Astrocyte (in vitro differentiated cells and primary cell): ENCODE measurements at regions not wholly inside any gene's neighbourhood (a gene's known extent, or its start where the extent isn't known, plus 50 kb on each side); places are given as distances from the start of the nearest gene placed in this dataset.

ENCODE experiments used
- EZH2 ChIP-seq: IDR thresholded peaks from 2 replicates; pipeline ENCODE4 v1.6.1; 2012; ENCODE audit warnings: mild to moderate bottlenecking, low read length, inconsistent platforms; ENCODE audit not compliant: insufficient read depth
- TF ChIP-seq, protein P1 (sequence below): IDR thresholded peaks from 2 replicates; pipeline ENCODE4 v1.5.1; 2011; ENCODE audit warnings: low read depth, mild to moderate bottlenecking, inconsistent platforms, low read length, moderate library complexity; ENCODE audit not compliant: insufficient read depth

DNA sequence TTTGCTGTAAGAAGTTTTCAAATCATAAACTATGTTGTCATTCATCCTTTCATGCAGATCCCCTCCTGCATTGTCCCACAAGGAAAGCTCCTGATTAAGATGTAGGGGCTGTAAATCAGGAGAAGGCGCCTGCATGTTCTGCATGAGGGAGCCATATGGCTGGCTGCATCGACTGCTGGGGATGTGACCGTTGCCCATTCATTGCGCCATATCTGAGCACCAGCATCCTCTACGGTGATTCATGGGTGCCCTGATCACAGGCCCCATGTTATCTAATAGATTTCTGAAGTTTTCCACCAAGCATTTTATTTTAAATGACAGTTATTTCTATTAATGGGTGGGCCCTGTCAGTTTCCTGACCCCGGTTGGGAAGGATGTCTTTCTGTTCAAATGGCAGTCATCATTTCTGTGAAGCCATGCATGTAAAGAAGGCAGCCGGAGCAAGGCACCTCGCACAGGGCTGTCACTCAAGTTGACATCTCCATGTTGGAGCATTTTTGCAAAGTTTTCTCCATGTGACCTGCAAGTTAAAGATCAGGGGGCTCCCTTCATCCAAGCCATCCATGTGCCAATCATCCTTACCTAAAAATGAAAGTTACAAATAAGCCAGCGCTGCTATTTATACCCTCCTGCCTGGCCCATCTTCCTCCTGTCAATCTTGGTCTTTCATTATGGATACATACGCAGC is 128.8 kb downstream of the TEX36 start:
- TF ChIP-seq, protein P1, sequence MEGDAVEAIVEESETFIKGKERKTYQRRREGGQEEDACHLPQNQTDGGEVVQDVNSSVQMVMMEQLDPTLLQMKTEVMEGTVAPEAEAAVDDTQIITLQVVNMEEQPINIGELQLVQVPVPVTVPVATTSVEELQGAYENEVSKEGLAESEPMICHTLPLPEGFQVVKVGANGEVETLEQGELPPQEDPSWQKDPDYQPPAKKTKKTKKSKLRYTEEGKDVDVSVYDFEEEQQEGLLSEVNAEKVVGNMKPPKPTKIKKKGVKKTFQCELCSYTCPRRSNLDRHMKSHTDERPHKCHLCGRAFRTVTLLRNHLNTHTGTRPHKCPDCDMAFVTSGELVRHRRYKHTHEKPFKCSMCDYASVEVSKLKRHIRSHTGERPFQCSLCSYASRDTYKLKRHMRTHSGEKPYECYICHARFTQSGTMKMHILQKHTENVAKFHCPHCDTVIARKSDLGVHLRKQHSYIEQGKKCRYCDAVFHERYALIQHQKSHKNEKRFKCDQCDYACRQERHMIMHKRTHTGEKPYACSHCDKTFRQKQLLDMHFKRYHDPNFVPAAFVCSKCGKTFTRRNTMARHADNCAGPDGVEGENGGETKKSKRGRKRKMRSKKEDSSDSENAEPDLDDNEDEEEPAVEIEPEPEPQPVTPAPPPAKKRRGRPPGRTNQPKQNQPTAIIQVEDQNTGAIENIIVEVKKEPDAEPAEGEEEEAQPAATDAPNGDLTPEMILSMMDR = no peak
- no peak for TF ChIP-seq EZH2
